ENCODE measurements at regions not wholly inside any gene's neighbourhood (a gene's known extent, or its start where the extent isn't known, plus 50 kb on each side); places are given as distances from the start of the nearest gene placed in this dataset.

DNA sequence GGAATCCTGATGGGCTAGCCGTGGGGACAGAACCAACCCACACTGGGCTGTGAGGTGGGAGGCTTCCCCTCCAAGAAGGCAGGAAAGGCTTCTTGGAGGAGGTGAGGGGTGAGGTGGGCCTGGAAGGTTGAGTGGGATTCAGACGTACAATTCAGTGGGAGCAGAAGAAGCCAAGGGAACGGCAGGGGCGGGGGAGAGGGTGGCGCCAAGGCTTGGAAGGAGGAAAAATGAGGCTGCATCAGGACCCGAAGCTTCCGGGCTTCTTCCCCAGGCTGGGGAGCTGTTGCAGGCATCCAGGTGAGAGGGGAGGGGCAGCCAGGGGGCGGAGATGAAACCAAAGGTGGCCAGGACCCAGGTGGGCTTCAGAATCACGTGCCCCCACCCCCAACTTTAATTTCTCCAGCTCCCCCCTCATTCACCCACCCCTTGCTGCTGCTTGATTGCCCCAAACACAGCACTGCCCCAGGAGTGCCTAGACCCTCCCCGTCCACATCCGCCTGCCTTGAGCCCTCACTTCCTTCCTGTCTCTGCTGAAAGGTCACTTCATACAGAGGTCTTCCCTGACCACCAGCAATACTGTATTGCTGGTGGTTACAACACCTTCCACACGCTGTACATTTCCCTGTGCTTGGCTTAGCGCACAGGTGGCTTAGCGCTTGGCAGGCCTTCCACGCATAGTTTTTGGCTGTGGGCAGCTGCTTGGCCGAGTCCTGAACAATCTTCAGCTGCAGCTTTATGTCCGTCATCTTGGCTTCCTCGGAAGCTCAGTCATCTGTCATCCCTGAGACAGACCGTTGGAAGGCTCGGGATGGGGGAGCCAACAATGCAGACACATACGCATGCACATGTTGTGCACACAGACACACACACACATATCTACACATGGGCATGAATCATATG lies 193.5 kb downstream of the RGS3 start:
- no peaks in the 10 kb centered on the region for H3K9me3 ChIP-seq (replicated peaks; ENCODE audit: low read length)
- no peak overlapping the region for H3K4me2 ChIP-seq (ENCODE audit: low read length)
- peaks cover 16% of the 10 kb centered on the region for H3K4me1 ChIP-seq (ENCODE audit: control insufficient read depth, insufficient read depth, low read length)
- no peak overlapping the region for H3K9ac ChIP-seq (ENCODE audit: low read depth, low read length)
- no peak overlapping the region for H3K4me3 ChIP-seq (ENCODE audit: low read length)
- no peaks in the 10 kb centered on the region for H3K36me3 ChIP-seq (ENCODE audit: insufficient read depth, low read length)
- peaks cover 18% of the 10 kb centered on the region for H3K27me3 ChIP-seq (ENCODE audit: control insufficient read depth, insufficient read depth, low read length)

GRCh38 chr9:113657765-113658544 lies 194.4 kb downstream of the RGS3 start:
- Histone ChIP-seq H3K4me3 (ENCODE audit: low read length) (no peak overlapping the region), H3K27me3 (ENCODE audit: control insufficient read depth, insufficient read depth, low read length) (peaks cover 18% of the 10 kb centered on the region), H3K4me2 (ENCODE audit: low read length) (no peak overlapping the region), H3K4me1 (ENCODE audit: control insufficient read depth, insufficient read depth, low read length) (peaks cover 10% of the 10 kb centered on the region), H3K9me3 (replicated peaks; ENCODE audit: low read length) (no peaks in the 10 kb centered on the region), H3K36me3 (ENCODE audit: insufficient read depth, low read length) (no peaks in the 10 kb centered on the region), H3K9ac (ENCODE audit: low read depth, low read length) (peak overlapping the region; percentile 19)

DNA sequence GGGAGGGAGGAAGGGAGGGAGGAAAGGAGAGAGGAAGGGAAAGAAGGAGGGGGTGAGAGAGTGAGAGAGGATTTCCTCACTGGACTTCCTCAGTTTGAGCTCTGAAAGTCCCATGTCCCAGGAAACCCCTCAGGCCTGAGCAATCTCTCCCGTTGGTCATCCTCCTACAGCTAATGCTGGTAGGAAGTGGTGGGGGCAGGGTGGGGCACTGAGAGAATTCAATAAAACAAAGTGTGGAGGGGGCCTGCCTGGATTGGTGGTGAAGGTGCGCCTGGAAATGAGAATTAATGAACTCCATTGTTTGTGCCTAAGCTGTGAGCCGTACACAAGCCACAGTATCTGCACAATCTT lies 195.0 kb downstream of the RGS3 start:
- Histone ChIP-seq H3K9me3 (replicated peaks; ENCODE audit: low read length) (no peaks in the 10 kb centered on the region), H3K4me2 (ENCODE audit: low read length) (no peak overlapping the region), H3K4me3 (ENCODE audit: low read length) (no peak overlapping the region), H3K9ac (ENCODE audit: low read depth, low read length) (peak overlapping the region; percentile 19), H3K36me3 (ENCODE audit: insufficient read depth, low read length) (no peaks in the 10 kb centered on the region), H3K27me3 (ENCODE audit: control insufficient read depth, insufficient read depth, low read length) (peaks cover 18% of the 10 kb centered on the region), H3K4me1 (ENCODE audit: control insufficient read depth, insufficient read depth, low read length) (peaks cover 9% of the 10 kb centered on the region)

DNA sequence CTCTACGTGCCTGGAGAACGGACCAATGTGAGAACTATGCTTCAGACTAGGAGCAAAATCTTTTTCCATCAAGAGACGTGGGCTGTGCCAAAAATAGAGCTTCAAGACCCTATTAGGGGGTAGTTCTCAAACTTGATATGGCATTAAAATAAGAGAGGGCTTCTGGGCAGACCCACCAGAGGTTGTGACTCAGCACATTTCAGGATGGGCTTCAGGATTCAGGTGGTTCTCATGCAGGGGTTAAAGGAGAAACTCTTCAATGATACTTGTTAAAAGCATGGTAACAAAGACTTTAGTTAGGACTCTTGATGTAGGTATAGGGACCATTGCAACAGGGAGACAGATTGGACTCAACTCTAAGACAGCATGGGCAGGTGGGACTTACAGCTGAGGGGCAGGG lies 195.5 kb downstream of the RGS3 start:
- peaks cover 9% of the 10 kb centered on the region for H3K4me1 ChIP-seq (ENCODE audit: control insufficient read depth, insufficient read depth, low read length)
- no peak overlapping the region for H3K4me2 ChIP-seq (ENCODE audit: low read length)
- no peaks in the 10 kb centered on the region for H3K36me3 ChIP-seq (ENCODE audit: insufficient read depth, low read length)
- H3K9ac ChIP-seq (ENCODE audit: low read depth, low read length), result no peak overlapping the region
- no peak overlapping the region for H3K4me3 ChIP-seq (ENCODE audit: low read length)
- peaks cover 19% of the 10 kb centered on the region for H3K27me3 ChIP-seq (ENCODE audit: control insufficient read depth, insufficient read depth, low read length)
- no peaks in the 10 kb centered on the region for H3K9me3 ChIP-seq (replicated peaks; ENCODE audit: low read length)

- Histone ChIP-seq H3K4me1 (ENCODE audit: control insufficient read depth, insufficient read depth, low read length) (peaks cover 9% of the 10 kb centered on the region), H3K4me3 (ENCODE audit: low read length) (no peak overlapping the region), H3K36me3 (ENCODE audit: insufficient read depth, low read length) (no peaks in the 10 kb centered on the region), H3K9ac (ENCODE audit: low read depth, low read length) (no peak overlapping the region), H3K9me3 (replicated peaks; ENCODE audit: low read length) (no peaks in the 10 kb centered on the region), H3K27me3 (ENCODE audit: control insufficient read depth, insufficient read depth, low read length) (peaks cover 24% of the 10 kb centered on the region), H3K4me2 (ENCODE audit: low read length) (no peak overlapping the region)
Measured at GRCh38 chr9:113659740-113660139, 196.2 kb downstream of the RGS3 start.

DNA sequence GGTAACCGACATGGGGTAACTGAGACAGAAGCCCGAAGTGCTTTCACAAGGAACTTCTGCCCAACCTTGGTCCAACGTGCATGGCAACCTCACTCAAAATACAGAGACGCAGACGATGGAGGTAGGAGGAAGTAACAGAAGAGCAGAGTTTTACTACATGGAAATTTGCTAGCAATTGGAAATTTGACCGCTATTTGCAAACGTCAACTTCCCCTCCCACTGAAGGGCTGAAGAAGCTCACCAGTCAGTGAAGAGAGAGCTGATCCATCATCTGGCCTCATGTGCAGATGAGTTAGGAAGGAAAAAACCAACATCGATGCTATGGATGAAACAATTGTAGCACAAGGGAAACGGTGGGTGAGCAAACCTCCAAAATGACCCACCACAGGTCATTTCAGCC lies 196.7 kb downstream of the RGS3 start:
- no peak overlapping the region for H3K4me3 ChIP-seq (ENCODE audit: low read length)
- H3K36me3 ChIP-seq (ENCODE audit: insufficient read depth, low read length), result no peaks in the 10 kb centered on the region
- H3K9ac ChIP-seq (ENCODE audit: low read depth, low read length), result no peak overlapping the region
- H3K9me3 ChIP-seq (replicated peaks; ENCODE audit: low read length), result no peaks in the 10 kb centered on the region
- peaks cover 24% of the 10 kb centered on the region for H3K27me3 ChIP-seq (ENCODE audit: control insufficient read depth, insufficient read depth, low read length)
- H3K4me1 ChIP-seq (ENCODE audit: control insufficient read depth, insufficient read depth, low read length), result peaks cover 7% of the 10 kb centered on the region
- H3K4me2 ChIP-seq (ENCODE audit: low read length), result no peak overlapping the region

DNA sequence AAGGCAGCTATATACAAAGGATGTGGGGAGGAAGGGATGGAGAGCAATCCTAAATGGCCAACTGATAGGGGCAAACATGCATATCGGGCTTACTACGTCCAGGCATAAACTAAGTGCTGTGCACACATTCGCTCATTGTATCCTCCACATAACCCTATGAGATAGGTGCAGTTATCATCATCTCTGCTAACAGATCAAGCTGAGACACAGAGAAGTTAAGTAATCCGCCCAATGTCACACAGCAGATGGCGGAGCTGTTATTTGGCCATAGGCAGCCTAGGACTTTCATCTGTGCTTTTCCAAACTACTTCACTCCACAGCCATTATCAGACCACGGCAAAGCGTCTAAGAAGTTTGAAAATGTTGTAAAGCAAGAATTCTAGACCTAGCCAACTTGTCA lies 197.5 kb downstream of the RGS3 start:
- Histone ChIP-seq H3K36me3 (ENCODE audit: insufficient read depth, low read length) (no peaks in the 10 kb centered on the region), H3K9me3 (replicated peaks; ENCODE audit: low read length) (no peaks in the 10 kb centered on the region), H3K4me2 (ENCODE audit: low read length) (no peak overlapping the region), H3K4me3 (ENCODE audit: low read length) (no peak overlapping the region), H3K9ac (ENCODE audit: low read depth, low read length) (no peak overlapping the region), H3K4me1 (ENCODE audit: control insufficient read depth, insufficient read depth, low read length) (peaks cover 5% of the 10 kb centered on the region), H3K27me3 (ENCODE audit: control insufficient read depth, insufficient read depth, low read length) (peaks cover 24% of the 10 kb centered on the region)

- Histone ChIP-seq H3K27me3 (ENCODE audit: control insufficient read depth, insufficient read depth, low read length) (peaks cover 22% of the 10 kb centered on the region), H3K9me3 (replicated peaks; ENCODE audit: low read length) (no peaks in the 10 kb centered on the region), H3K4me1 (ENCODE audit: control insufficient read depth, insufficient read depth, low read length) (no peaks in the 10 kb centered on the region), H3K4me3 (ENCODE audit: low read length) (no peak overlapping the region), H3K4me2 (ENCODE audit: low read length) (no peak overlapping the region), H3K9ac (ENCODE audit: low read depth, low read length) (no peak overlapping the region), H3K36me3 (ENCODE audit: insufficient read depth, low read length) (no peaks in the 10 kb centered on the region)
Measured at GRCh38 chr9:113664181-113664875, 200.8 kb downstream of the RGS3 start.

GRCh38 chr9:113665064-113665463 lies 201.5 kb downstream of the RGS3 start:
- H3K4me2 ChIP-seq (ENCODE audit: low read length), result no peak overlapping the region
- H3K9me3 ChIP-seq (replicated peaks; ENCODE audit: low read length), result no peaks in the 10 kb centered on the region
- H3K4me1 ChIP-seq (ENCODE audit: control insufficient read depth, insufficient read depth, low read length), result no peaks in the 10 kb centered on the region
- peaks cover 16% of the 10 kb centered on the region for H3K27me3 ChIP-seq (ENCODE audit: control insufficient read depth, insufficient read depth, low read length)
- no peaks in the 10 kb centered on the region for H3K36me3 ChIP-seq (ENCODE audit: insufficient read depth, low read length)
- H3K4me3 ChIP-seq (ENCODE audit: low read length), result no peak overlapping the region
- H3K9ac ChIP-seq (ENCODE audit: low read depth, low read length), result no peak overlapping the region

DNA sequence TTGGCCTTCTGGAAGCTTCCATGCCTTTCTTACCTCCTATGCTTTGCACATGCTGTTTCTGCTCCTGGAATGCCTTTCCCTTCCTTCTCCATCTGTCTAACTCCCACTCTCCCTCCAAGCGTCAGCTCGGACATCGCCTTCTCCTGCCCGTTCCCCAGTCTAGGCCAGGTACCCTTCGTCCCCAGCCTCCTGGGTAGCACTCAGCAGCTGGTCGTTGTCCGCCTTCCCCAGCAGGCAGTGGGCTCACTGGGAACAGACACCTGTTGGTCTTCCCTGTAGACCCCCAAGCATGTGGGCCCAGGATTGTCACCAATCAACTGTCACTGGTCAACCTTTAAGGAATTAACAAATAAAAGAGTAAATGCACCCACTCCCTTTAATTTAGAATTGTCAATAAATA lies 202.2 kb downstream of the RGS3 start:
- Histone ChIP-seq H3K36me3 (ENCODE audit: insufficient read depth, low read length) (no peaks in the 10 kb centered on the region), H3K27me3 (ENCODE audit: control insufficient read depth, insufficient read depth, low read length) (peaks cover 13% of the 10 kb centered on the region), H3K4me2 (ENCODE audit: low read length) (no peak overlapping the region), H3K4me3 (ENCODE audit: low read length) (no peak overlapping the region), H3K9me3 (replicated peaks; ENCODE audit: low read length) (no peaks in the 10 kb centered on the region), H3K4me1 (ENCODE audit: control insufficient read depth, insufficient read depth, low read length) (no peaks in the 10 kb centered on the region), H3K9ac (ENCODE audit: low read depth, low read length) (no peak overlapping the region)

DNA sequence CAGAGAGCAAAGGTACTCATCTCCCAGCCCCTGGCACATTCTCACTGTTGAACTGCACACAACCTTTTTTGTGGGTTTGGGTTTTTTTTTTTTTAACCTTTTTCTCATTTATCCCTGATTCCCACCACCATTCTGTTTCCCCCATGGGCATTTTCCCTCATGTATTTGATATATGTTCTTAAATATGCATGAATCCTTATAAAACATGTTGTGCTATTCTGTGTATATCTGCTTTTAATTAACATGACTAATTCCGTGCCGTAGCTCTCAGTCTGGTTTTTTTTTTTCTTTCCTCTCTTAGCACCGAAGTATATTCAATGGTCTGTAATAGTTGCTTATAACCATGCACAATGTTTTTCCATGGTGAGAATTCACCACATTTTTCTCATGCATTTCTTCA lies 204.5 kb downstream of the RGS3 start:
- H3K9me3 ChIP-seq (replicated peaks; ENCODE audit: low read length), result no peaks in the 10 kb centered on the region
- H3K36me3 ChIP-seq (ENCODE audit: insufficient read depth, low read length), result no peaks in the 10 kb centered on the region
- H3K4me2 ChIP-seq (ENCODE audit: low read length), result no peak overlapping the region
- no peaks in the 10 kb centered on the region for H3K4me1 ChIP-seq (ENCODE audit: control insufficient read depth, insufficient read depth, low read length)
- H3K4me3 ChIP-seq (ENCODE audit: low read length), result no peak overlapping the region
- H3K9ac ChIP-seq (ENCODE audit: low read depth, low read length), result no peak overlapping the region
- H3K27me3 ChIP-seq (ENCODE audit: control insufficient read depth, insufficient read depth, low read length), result peaks cover 7% of the 10 kb centered on the region
